ENCODE measurements at regions not wholly inside any gene's neighbourhood (a gene's known extent, or its start where the extent isn't known, plus 50 kb on each side); places are given as distances from the start of the nearest gene placed in this dataset.

DNA sequence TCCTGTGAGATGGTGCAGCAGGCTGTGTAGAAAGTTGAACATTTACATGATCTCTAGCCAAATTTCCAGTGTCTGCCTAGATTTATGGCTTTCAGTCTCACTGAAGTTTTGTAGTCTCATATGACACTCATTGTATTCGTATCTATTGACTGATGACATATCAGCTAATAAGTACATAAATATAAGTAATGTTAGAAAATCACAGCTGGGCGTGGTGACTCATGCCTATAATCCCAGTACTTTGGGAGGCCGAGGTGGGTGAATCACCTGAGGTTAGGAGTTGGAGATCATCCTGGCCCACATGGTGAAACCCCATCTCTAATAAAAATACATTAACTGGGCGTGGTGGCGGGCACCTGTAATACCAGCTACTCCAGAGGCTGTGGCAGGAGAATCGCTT, 54.7 kb upstream of the HTR2A start:
- H4K5ac ChIP-seq (ENCODE audit: low read depth, low read length), result no peak overlapping the region

More for the DNA sequence above, 54.7 kb upstream of the HTR2A start:
- Histone ChIP-seq H3K9ac (ENCODE audit: low read depth, low read length) (no peak overlapping the region), H3K4me3 (ENCODE audit: insufficient read depth, low read depth, low read length) (no peak overlapping the region), H3K4me1 (ENCODE audit: control insufficient read depth, insufficient read depth, low read length) (no peaks in the 10 kb centered on the region), H3K36me3 (ENCODE audit: control insufficient read depth, insufficient read depth, low read length) (no peaks in the 10 kb centered on the region), H2BK15ac (ENCODE audit: low read depth, low read length) (no peak overlapping the region), H3K4me2 (ENCODE audit: low read depth, low read length) (no peak overlapping the region), H2AK9ac (replicated peaks; ENCODE audit: low read depth, low read length, poor library complexity) (no peak overlapping the region), H3K4ac (ENCODE audit: low read depth, low read length) (no peak overlapping the region), H4K91ac (ENCODE audit: insufficient read depth, low read depth, low read length) (no peak overlapping the region), H3K56ac (ENCODE audit: extremely low read depth, insufficient read depth, low read length) (no peak overlapping the region), H3K27ac (ENCODE audit: insufficient read depth, low read length) (no peak overlapping the region), H3K23ac (ENCODE audit: low read depth, low read length) (no peak overlapping the region), H3K27me3 (ENCODE audit: control insufficient read depth, insufficient read depth, low read length) (no peaks in the 10 kb centered on the region), H3K9me3 (ENCODE audit: control insufficient read depth, insufficient read depth, low read length) (no peaks in the 10 kb centered on the region), H2BK20ac (ENCODE audit: low read depth, low read length) (no peak overlapping the region), H3K14ac (replicated peaks; ENCODE audit: low read depth, low read length) (no peak overlapping the region), H4K20me1 (ENCODE audit: insufficient read depth, low read length) (no peaks in the 10 kb centered on the region), H4K8ac (ENCODE audit: low read depth in 2 of 2, low read length in 2 of 2) (no peak overlapping the region), H2BK5ac (ENCODE audit: low read depth, low read length, poor library complexity, severe bottlenecking) (no peak overlapping the region), H3K18ac (ENCODE audit: low read depth, low read length) (no peak overlapping the region), H2AK5ac (ENCODE audit: low read depth, low read length) (no peak overlapping the region), H2AFZ (replicated peaks; ENCODE audit: low read length, poor library complexity) (no peak overlapping the region), H3K9me1 (ENCODE audit: insufficient read depth, low read length) (no peaks in the 10 kb centered on the region), H2BK120ac (ENCODE audit: low read depth, low read length) (no peak overlapping the region), H3K79me1 (ENCODE audit: low read depth in 1 of 2, low read length in 2 of 2) (no peaks in the 10 kb centered on the region)
- intact Hi-C loops (cut with micrococcal nuclease), result no loop called here
- in situ Hi-C loops (cut with MboI; ENCODE audit: low sequenced_read_pairs), result no loop called here
- CTCF ChIA-PET, result interaction anchor here (0.7 to 1.0 kb wide), 2 partner anchors 22 to 54 kb away, joined by 3 to 6 read pairs; partner anchors contain the start of gene HTR2A
- ATAC-seq (ENCODE audit: low read depth) (no peak), DNase-seq (no peak)
- dilution Hi-C loops (cut with HindIII; ENCODE audit: low sequenced_read_pairs, unreplicated experiment), result no loop called here
- no TSS peak for BruUV-seq (replicated peaks)
- TF ChIP-seq RCOR1 (IDR thresholded peaks at IDR 0.05; ENCODE audit: insufficient replicate concordance, low read length) (no peak), FOS (IDR thresholded peaks at IDR 0.05; ENCODE audit: low read depth, low read length) (no peak), MXI1 (IDR thresholded peaks at IDR 0.05; ENCODE audit: borderline replicate concordance, low read depth, low read length) (no peak), RAD21 (IDR thresholded peaks at IDR 0.05; ENCODE audit: low read length) (no peak), NFE2L2 (IDR thresholded peaks at IDR 0.05; ENCODE audit: low read depth, low read length) (no peak), ELK1 (IDR thresholded peaks at IDR 0.05; ENCODE audit: borderline replicate concordance, low read depth, low read length) (no peak), USF2 (IDR thresholded peaks at IDR 0.05; ENCODE audit: low read depth, low read length) (no peak), MAZ (IDR thresholded peaks at IDR 0.05; ENCODE audit: borderline replicate concordance, low read depth, low read length) (no peak), CEBPB (IDR thresholded peaks at IDR 0.05; ENCODE audit: low read depth, low read length) (no peak), SMC3 (IDR thresholded peaks at IDR 0.05; ENCODE audit: low read depth, low read length) (no peak), MAFK (IDR thresholded peaks at IDR 0.05; ENCODE audit: low read depth, low read length) (no peak), POLR2A (IDR thresholded peaks at IDR 0.05; ENCODE audit: low read depth, low read length) (no peak), BHLHE40 (IDR thresholded peaks at IDR 0.05; ENCODE audit: low read depth, low read length) (no peak), CHD1 (IDR thresholded peaks at IDR 0.05; ENCODE audit: low read depth, low read length) (no peak), CTCF (conservative IDR thresholded peaks at IDR 0.05; ENCODE audit: low read depth, low read length) (no peak)
- WGBS, 2 experiments (ENCODE audit: extremely low coverage in 2 of 2, insufficient read length in 1 of 2), result 80% methylated on average over 1 of the region's 6 CpGs; no CpG with 5 or more reads in 1 of the 2 experiments
- POLR2A ChIA-PET (ENCODE audit: unreplicated experiment), result no interaction called here
